Tibial nerve (tissue), 3 donors: ENCODE measurements at regions not wholly inside any gene's neighbourhood (a gene's known extent, or its start where the extent isn't known, plus 50 kb on each side); places are given as distances from the start of the nearest gene placed in this dataset.

ENCODE experiments used
- CTCF ChIP-seq, 5 experiments: fragments of 200-600 bp in 3 of 5; fragments of 450-650 bp in 2 of 5; sonication (generic) in 3 of 5; IDR thresholded peaks; one replicate each; pipeline ENCODE4 v1.5.1; 2016 to 2019; ENCODE audit warnings: antibody characterized with exemption in 5 of 5, mild to moderate bottlenecking in 3 of 5, moderate library complexity in 2 of 5
- POLR2A ChIP-seq, 2 donors: fragments of 450-650 bp; IDR thresholded peaks; one replicate each; pipeline ENCODE4 v1.6.1; 2017; ENCODE audit warnings: antibody characterized with exemption in 2 of 2, mild to moderate bottlenecking in 2 of 2, moderate library complexity in 2 of 2

- TF ChIP-seq CTCF (IDR thresholded peaks at IDR 0.05) (no peak), POLR2A (IDR thresholded peaks at IDR 0.05) (no peak)
Measured at GRCh38 chr6:156283091-156283490, 494.1 kb upstream of the ARID1B start.
